Stomach (tissue), 8 donors: ENCODE measurements at regions not wholly inside any gene's neighbourhood (a gene's known extent, or its start where the extent isn't known, plus 50 kb on each side); places are given as distances from the start of the nearest gene placed in this dataset.

Experiments
- DNase-seq, 2 donors: peaks; one replicate each; pipeline versions ENCODE4 v3.0.0 to v3.0.0-alpha.2; 2013 to 2019
- H3K27ac ChIP-seq, 5 donors: fragments of 200-600 bp in 4 of 5; sonication (generic) in 4 of 5; one replicate each; pipeline ENCODE4 v1.5.1; 2013 to 2019; ENCODE audit warnings: mild to moderate bottlenecking in 1 of 5, moderate library complexity in 1 of 5
- H3K27me3 ChIP-seq, 3 donors: fragments of 200-600 bp; sonication (generic); one replicate each; pipeline ENCODE4 v1.5.1; 2017 to 2019; ENCODE audit warnings: mixed run types in 1 of 3
- H3K36me3 ChIP-seq, 4 donors: fragments of 200-600 bp; sonication (generic); 1 replicate in 3 of 4; 2 replicates in 1 of 4; pipeline ENCODE4 v1.5.1; 2016 to 2019
- H3K4me1 ChIP-seq, 4 donors: fragments of 200-600 bp; sonication (generic); one replicate each; pipeline ENCODE4 v1.5.1; 2016 to 2019
- H3K4me3 ChIP-seq, 4 donors: fragments of 200-600 bp; sonication (generic) in 3 of 4; one replicate each; pipeline ENCODE4 v1.5.1; 2016 to 2019; ENCODE audit warnings: mild to moderate bottlenecking in 1 of 4
- H3K9me3 ChIP-seq, 4 donors: fragments of 200-600 bp; sonication (generic); one replicate each; pipeline ENCODE4 v1.5.1; 2016 to 2019
- EP300 ChIP-seq: sonication (generic); formaldehyde crosslinking; IDR thresholded peaks from one replicate; pipeline ENCODE4 v1.6.1; 2017; ENCODE audit warnings: antibody characterized with exemption
- POLR2A ChIP-seq, 4 donors: fragments of 450-650 bp; IDR thresholded peaks; one replicate each; pipeline ENCODE4 v1.6.1; 2016; ENCODE audit warnings: antibody characterized with exemption in 4 of 4, control low read depth in 2 of 4, mild to moderate bottlenecking in 1 of 4, moderate library complexity in 1 of 4
- POLR2AphosphoS5 ChIP-seq, 3 donors: sonication (generic); formaldehyde crosslinking; IDR thresholded peaks; one replicate each; pipeline ENCODE4 v1.6.1; 2016; ENCODE audit warnings: antibody characterized with exemption in 3 of 3
- WGBS, 5 donors: extraction: QIAGEN DNeasy Blood & Tissue Kit in 3 of 5; methylation state at CpG; one replicate each; pipeline versions ENCODE4 v1.1.5 to v1.1.7; 2013 to 2018; 5-methylcytosine and 5-hydroxymethylcytosine counted together
- intact Hi-C: fragments of 100-400 bp; cut with DNase I; formaldehyde crosslinking; loops from one replicate; pipeline ENCODE4 v1.15.1; 2023; ENCODE audit warnings: low total_unique reads
- TF ChIP-seq, protein P1 (sequence below), 7 experiments: fragments of 450-650 bp in 4 of 7; fragments of 200-600 bp in 3 of 7; sonication (generic) in 3 of 7; IDR thresholded peaks; one replicate each; pipeline ENCODE4 v1.5.1; 2016 to 2019; ENCODE audit warnings: antibody characterized with exemption in 7 of 7, control low read depth in 2 of 7, mild to moderate bottlenecking in 1 of 7
- donor health status: healthy with polysubstance abuse.
- donor health status: Bipolar disorder and iron deficiency.
- donor health status: healthy.

- no peak overlapping the region for H3K27ac ChIP-seq
Measured at GRCh38 chr11:106286881-106287504, 209.5 kb downstream of the AASDHPPT start.

GRCh38 chr11:106288057-106288456, 210.6 kb downstream of the AASDHPPT start:
- H3K27me3 ChIP-seq, result no peaks in the 10 kb centered on the region
- H3K9me3 ChIP-seq, result no peaks in the 10 kb centered on the region
- no peak overlapping the region for H3K27ac ChIP-seq
- no peaks in the 10 kb centered on the region for H3K36me3 ChIP-seq
- no peak for TF ChIP-seq EP300
- TF ChIP-seq, protein P1, sequence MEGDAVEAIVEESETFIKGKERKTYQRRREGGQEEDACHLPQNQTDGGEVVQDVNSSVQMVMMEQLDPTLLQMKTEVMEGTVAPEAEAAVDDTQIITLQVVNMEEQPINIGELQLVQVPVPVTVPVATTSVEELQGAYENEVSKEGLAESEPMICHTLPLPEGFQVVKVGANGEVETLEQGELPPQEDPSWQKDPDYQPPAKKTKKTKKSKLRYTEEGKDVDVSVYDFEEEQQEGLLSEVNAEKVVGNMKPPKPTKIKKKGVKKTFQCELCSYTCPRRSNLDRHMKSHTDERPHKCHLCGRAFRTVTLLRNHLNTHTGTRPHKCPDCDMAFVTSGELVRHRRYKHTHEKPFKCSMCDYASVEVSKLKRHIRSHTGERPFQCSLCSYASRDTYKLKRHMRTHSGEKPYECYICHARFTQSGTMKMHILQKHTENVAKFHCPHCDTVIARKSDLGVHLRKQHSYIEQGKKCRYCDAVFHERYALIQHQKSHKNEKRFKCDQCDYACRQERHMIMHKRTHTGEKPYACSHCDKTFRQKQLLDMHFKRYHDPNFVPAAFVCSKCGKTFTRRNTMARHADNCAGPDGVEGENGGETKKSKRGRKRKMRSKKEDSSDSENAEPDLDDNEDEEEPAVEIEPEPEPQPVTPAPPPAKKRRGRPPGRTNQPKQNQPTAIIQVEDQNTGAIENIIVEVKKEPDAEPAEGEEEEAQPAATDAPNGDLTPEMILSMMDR (IDR thresholded peaks at IDR 0.05), result no peak
- intact Hi-C loops, result no loop called here
- H3K4me3 ChIP-seq, result no peak overlapping the region
- H3K4me1 ChIP-seq, result no peaks in the 10 kb centered on the region
- 86 to 93% (median 89%) methylated on average over 3 of the region's 3 CpGs for WGBS, 5 donors
- no peak for DNase-seq

More at GRCh38 chr11:106286881-106287504, 209.5 kb downstream of the AASDHPPT start:
- no peak for TF ChIP-seq POLR2A (IDR thresholded peaks at IDR 0.05)
- no peak for TF ChIP-seq POLR2AphosphoS5 (IDR thresholded peaks at IDR 0.05)
- TF ChIP-seq EP300, result no peak
- TF ChIP-seq, protein P1 (IDR thresholded peaks at IDR 0.05), result no peak
- no peak for DNase-seq
- H3K4me3 ChIP-seq, result no peak overlapping the region
- H3K4me1 ChIP-seq, result no peaks in the 10 kb centered on the region
- WGBS, 5 donors, result 67 to 78% (median 75%) methylated on average over 3 of the region's 3 CpGs
- H3K27me3 ChIP-seq, result no peaks in the 10 kb centered on the region
- no peaks in the 10 kb centered on the region for H3K36me3 ChIP-seq
- intact Hi-C loops, result no loop called here
- no peaks in the 10 kb centered on the region for H3K9me3 ChIP-seq

DNA sequence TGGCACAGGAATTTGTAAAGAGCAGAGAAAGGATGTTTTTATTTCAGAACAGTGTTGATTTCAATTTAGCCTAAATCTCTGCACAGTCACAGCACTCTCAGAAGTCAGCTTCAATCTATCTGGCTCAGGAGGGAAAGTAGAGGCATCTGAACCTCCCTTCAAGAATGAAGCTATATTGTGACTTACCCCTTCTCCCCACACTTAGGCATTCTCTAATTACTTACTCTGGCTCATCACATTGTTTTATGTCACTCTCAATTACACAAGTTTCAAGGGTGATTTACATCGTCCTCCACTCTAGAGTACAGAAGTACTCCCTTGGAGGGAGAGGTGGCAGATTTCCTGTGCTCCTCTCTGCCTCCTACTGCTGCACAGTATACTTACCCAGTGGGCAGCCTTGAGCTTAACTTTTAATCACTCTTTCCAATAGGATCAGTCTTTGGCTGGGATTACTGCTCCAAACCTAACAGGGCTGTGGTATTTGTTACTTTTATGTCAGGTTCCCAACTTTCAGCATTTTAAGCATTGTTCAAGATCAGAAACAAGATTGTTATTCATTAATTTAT, 211.4 kb downstream of the AASDHPPT start:
- Histone ChIP-seq H3K4me1 (no peaks in the 10 kb centered on the region), H3K27ac (no peak overlapping the region), H3K9me3 (no peaks in the 10 kb centered on the region), H3K4me3 (no peak overlapping the region), H3K27me3 (no peaks in the 10 kb centered on the region), H3K36me3 (no peaks in the 10 kb centered on the region)
- intact Hi-C loops, result no loop called here
- no peak for DNase-seq
- 56 to 76% (median 72%) methylated on average over 1 of the region's 1 CpG for WGBS, 5 donors
- TF ChIP-seq EP300, result no peak
- TF ChIP-seq POLR2AphosphoS5 (IDR thresholded peaks at IDR 0.05), result no peak
- no peak for TF ChIP-seq POLR2A (IDR thresholded peaks at IDR 0.05)
- TF ChIP-seq, protein P1 (IDR thresholded peaks at IDR 0.05), result no peak

GRCh38 chr11:106292526-106292925, 215.1 kb downstream of the AASDHPPT start:
- Histone ChIP-seq H3K4me3 (no peak overlapping the region), H3K27ac (no peak overlapping the region), H3K9me3 (no peaks in the 10 kb centered on the region), H3K27me3 (no peaks in the 10 kb centered on the region), H3K4me1 (no peaks in the 10 kb centered on the region), H3K36me3 (no peaks in the 10 kb centered on the region)
- 83 to 97% (median 91%) methylated on average over 3 of the region's 3 CpGs for WGBS, 5 donors
- no peak for DNase-seq
- TF ChIP-seq POLR2A (IDR thresholded peaks at IDR 0.05) (no peak), POLR2AphosphoS5 (IDR thresholded peaks at IDR 0.05) (no peak)
- TF ChIP-seq, protein P1 (IDR thresholded peaks at IDR 0.05), result no peak
- intact Hi-C loops, result no loop called here
